ENCODE measurements at regions not wholly inside any gene's neighbourhood (a gene's known extent, or its start where the extent isn't known, plus 50 kb on each side); places are given as distances from the start of the nearest gene placed in this dataset.

- TF ChIP-seq CTCF (IDR thresholded peaks at IDR 0.05; ENCODE audit: insufficient read depth, low read length) (no peak), REST (IDR thresholded peaks at IDR 0.05; ENCODE audit: insufficient replicate concordance, low read depth) (no peak), POLR2AphosphoS5 (IDR thresholded peaks at IDR 0.05; ENCODE audit: low read depth) (no peak), GABPA (IDR thresholded peaks at IDR 0.05; ENCODE audit: low read depth) (no peak)
Observed at GRCh38 chr12:40566271-40566670, 126.0 kb upstream of the CNTN1 start.

Measured in HL-60 (cell line).